RCC 7860 (cell line): ENCODE measurements at regions not wholly inside any gene's neighbourhood (a gene's known extent, or its start where the extent isn't known, plus 50 kb on each side); places are given as distances from the start of the nearest gene placed in this dataset.

ENCODE experiments used
- DNase-seq: peaks from one replicate; pipeline ENCODE4 v3.0.0-alpha.2; 2015; ENCODE audit warnings: low spot score
- FAIRE-seq: peaks from 2 replicates; lab custom pipeline; 2012; peaks lifted over from hg19 to GRCh38; lab: Jason Lieb, UNC

GRCh38 chr4:101596781-101597552 is 193.6 kb upstream of the BANK1 start:
- no peak for FAIRE-seq
- DNase-seq, result no peak

GRCh38 chr4:101594588-101594987 is 195.9 kb upstream of the BANK1 start:
- FAIRE-seq, result no peak
- no peak for DNase-seq

- no peak for FAIRE-seq
- no peak for DNase-seq
Measured at GRCh38 chr4:101593666-101594065, 196.9 kb upstream of the BANK1 start.

- peak; percentile 74 for FAIRE-seq
- DNase-seq, result no peak
Measured at GRCh38 chr4:101584306-101584705, 206.2 kb upstream of the BANK1 start.

- FAIRE-seq, result no peak
- DNase-seq, result no peak
Measured at GRCh38 chr4:101563126-101563525, 215.8 kb upstream of the PPP3CA start.

- no peak for DNase-seq
- no peak for FAIRE-seq
Measured at GRCh38 chr4:101556842-101557241, 209.5 kb upstream of the PPP3CA start.

GRCh38 chr4:101555341-101555880 is 208.1 kb upstream of the PPP3CA start:
- FAIRE-seq (no peak), DNase-seq (no peak)

GRCh38 chr4:101540336-101540735 is 193.0 kb upstream of the PPP3CA start:
- DNase-seq (no peak), FAIRE-seq (no peak)

GRCh38 chr4:101528526-101528925 is 181.2 kb upstream of the PPP3CA start:
- no peak for FAIRE-seq
- no peak for DNase-seq

GRCh38 chr4:101527188-101527587 is 179.9 kb upstream of the PPP3CA start:
- FAIRE-seq, result no peak
- peak; percentile 9 for DNase-seq

- no peak for FAIRE-seq
- DNase-seq, result no peak
Measured at GRCh38 chr4:101515566-101515965, 168.2 kb upstream of the PPP3CA start.

- FAIRE-seq (no peak), DNase-seq (no peak)
Measured at GRCh38 chr4:101515099-101515498, 167.8 kb upstream of the PPP3CA start.

GRCh38 chr4:101512416-101512815 is 165.1 kb upstream of the PPP3CA start:
- FAIRE-seq, result no peak

GRCh38 chr4:101501421-101501820 is 154.1 kb upstream of the PPP3CA start:
- no peak for DNase-seq
- no peak for FAIRE-seq

More at GRCh38 chr4:101512416-101512815, 165.1 kb upstream of the PPP3CA start:
- DNase-seq, result no peak

GRCh38 chr4:101500742-101501141 is 153.4 kb upstream of the PPP3CA start:
- FAIRE-seq (no peak), DNase-seq (no peak)

- DNase-seq, result no peak
- no peak for FAIRE-seq
Measured at GRCh38 chr4:101475246-101475645, 127.9 kb upstream of the PPP3CA start.

- FAIRE-seq, result no peak
- no peak for DNase-seq
Measured at GRCh38 chr4:101471201-101471600, 123.9 kb upstream of the PPP3CA start.

- DNase-seq, result no peak
- FAIRE-seq, result no peak
Measured at GRCh38 chr4:101464596-101464995, 117.3 kb upstream of the PPP3CA start.

GRCh38 chr4:101458914-101459313 is 111.6 kb upstream of the PPP3CA start:
- DNase-seq (no peak), FAIRE-seq (no peak)

- no peak for FAIRE-seq
Measured at GRCh38 chr4:101458473-101458872, 111.1 kb upstream of the PPP3CA start.

GRCh38 chr4:101451086-101451485 is 103.8 kb upstream of the PPP3CA start:
- no peak for FAIRE-seq
- DNase-seq, result no peak

More at GRCh38 chr4:101458473-101458872, 111.1 kb upstream of the PPP3CA start:
- DNase-seq, result no peak

- FAIRE-seq, result no peak
Measured at GRCh38 chr4:101441446-101441845, 94.1 kb upstream of the PPP3CA start.

GRCh38 chr4:101439926-101440325 is 92.6 kb upstream of the PPP3CA start:
- no peak for FAIRE-seq
- no peak for DNase-seq

More at GRCh38 chr4:101441446-101441845, 94.1 kb upstream of the PPP3CA start:
- no peak for DNase-seq
